ENCODE measurements at regions not wholly inside any gene's neighbourhood (a gene's known extent, or its start where the extent isn't known, plus 50 kb on each side); places are given as distances from the start of the nearest gene placed in this dataset.

DNA sequence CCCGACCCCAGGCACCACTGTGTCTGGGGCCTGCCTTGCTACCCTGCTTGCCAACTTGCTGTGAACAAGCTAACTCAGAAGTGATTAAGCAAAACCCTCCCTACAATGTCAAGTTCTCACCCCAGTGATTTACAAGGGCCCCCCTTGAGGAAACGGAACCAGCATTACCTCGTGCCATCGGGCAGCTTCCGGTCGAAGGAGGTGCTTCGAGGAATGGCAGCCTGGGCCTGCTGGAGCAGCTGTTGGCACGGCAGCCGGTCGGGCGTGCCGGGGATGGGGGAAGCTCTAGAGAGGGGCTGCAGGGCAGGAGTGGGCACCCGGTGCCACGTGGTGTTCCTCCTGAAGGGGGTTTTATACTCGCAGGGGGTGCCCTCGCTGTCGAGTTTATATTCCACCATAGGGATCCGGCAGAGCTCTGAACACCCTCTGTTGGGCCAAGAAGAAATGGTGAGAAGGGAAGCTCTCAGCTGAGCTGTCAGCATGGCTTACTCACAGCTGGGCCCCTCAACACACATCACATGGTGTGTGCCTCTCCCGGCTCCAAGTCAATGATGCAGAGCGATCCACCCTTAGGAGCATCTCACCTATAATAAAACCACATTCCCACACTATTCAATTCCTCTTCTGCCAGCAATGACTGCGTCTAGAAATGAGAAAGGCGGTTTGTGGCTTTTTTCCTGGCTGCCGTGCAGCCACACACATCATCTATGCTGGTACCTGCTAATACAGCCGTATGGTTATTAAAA lies 184.4 kb downstream of the SIPA1L2 start:
- no peak for DNase-seq (ENCODE audit: low read depth, low spot score)

DNA sequence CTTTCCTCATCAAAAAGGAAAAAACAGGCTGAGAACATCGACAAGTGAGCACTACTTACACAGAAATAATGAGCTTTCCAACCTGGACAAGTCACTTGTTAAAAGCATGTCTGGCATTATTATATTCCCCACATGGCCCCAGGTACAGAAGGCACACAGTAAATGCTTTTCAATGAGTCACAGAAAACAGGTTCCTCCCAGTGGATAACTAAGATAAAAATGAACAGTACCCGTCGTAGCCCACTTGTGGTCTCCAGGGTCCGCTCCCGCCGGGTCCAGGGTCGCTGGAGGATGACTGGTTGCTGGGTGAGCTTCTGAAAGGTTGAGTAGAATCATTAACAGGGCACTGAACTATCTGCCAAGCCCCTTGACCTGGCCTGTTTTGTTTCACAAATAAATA lies 186.6 kb downstream of the SIPA1L2 start:
- no peak for DNase-seq (ENCODE audit: low read depth, low spot score)

DNA sequence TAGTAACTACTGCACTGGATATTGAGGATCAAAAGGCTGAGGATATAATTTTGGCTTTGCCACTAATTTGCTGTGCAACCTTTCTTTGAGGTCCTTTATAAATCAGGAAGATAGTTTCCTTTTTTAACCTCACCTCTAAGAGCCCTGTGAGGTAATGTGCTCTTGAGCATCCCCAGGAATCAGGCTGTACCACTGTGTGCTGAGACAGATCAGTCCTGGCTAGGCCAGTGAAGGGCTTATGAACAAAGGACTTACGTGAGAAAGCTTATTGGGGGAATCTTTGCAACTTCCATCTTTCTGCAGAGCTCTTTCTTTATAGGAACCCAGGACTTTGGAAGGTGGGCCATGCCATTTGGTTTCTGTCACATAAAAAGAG lies 188.9 kb downstream of the SIPA1L2 start:
- no peak for DNase-seq (ENCODE audit: low read depth, low spot score)

DNA sequence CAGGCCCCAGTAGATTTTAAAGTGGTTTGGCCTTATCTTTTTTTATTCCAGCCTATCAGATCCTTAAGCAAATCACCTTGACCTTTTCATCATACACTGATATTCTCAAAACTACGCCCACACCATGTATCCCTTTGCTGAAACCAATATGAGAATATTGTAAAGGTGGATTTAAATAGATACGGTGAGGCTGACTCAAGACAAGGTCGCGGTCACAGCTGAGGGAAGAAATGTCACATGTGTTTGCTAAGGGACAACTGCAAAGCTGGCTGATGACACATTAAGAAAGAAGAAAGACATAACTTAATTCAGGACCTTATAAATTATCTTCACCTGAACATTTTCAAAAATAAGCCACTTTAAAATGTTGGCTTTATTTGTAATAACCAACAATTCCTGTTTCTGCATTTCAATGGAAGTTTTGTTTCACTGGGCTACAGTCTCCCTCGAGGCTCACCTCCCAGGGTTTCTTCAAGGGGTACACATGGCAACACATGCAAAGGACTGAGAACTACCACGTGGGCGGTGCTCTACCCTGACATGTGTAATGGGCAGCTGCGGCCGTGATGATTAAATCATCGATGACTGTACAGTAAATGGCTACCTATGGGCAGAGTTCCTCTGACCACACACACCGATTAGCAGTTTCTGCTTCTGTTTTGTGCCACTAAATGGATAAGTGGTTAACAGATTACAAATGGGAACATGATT lies 189.5 kb downstream of the SIPA1L2 start:
- no peak for DNase-seq (ENCODE audit: low read depth, low spot score)

DNA sequence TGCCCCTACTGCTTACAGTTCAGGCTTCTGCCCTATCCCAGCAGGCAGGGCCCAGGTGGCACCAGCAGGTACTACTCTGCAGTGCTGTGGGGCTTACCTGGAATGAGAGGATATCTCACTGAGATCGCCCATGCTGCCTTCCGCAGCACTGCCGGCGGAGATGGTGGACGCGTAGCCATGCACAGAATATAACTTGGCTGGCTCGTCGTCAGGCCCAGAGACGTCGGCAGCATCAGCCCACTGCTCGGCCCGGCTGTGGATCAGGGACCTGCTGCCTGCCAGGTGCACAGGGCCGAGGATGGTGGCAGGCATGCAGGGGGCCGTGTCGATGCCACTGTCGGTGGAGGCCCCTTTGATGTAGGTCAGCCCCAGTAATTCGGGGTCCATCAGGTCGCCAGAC lies 190.9 kb downstream of the SIPA1L2 start:
- DNase-seq (ENCODE audit: low read depth, low spot score): no peak

DNA sequence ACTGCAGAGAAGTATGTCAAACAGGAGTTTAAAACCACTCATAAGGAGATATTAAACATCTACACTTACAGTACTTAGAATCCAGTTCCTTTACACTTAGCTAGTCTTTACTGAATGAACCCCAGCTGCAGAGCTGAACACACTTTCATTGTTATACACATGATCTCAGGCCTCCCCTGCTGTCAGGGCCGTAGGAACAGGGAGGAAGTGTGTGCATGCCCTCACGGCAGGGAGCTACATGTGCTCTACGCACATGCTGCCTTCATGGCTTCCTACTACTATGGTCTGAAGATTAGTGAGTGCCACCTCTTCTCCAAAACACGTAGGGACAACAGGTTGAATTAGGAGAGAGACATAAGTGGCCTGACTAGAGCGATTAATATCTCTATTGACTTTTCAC lies 191.5 kb downstream of the SIPA1L2 start:
- no peak for DNase-seq (ENCODE audit: low read depth, low spot score)

DNA sequence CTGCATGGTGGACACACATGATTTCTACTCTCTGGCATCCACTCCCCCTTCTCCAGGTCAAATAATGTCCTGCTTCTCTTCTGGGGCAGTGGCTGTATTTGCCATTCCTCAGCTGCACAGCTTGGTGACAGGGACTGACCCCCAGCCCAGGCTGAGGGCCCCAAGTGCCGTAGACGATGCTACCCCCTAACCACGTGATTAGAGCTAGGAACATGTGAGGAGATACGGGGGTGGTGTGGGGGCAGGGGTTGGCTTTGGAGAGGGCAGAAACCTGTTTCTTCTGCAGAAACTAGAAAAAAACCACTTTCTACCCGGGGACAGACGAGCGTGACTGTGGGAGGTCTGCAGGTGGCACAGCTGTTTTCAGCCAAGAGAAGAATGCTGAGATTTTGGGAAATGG lies 192.4 kb downstream of the SIPA1L2 start:
- no peak for DNase-seq (ENCODE audit: low read depth, low spot score)

DNA sequence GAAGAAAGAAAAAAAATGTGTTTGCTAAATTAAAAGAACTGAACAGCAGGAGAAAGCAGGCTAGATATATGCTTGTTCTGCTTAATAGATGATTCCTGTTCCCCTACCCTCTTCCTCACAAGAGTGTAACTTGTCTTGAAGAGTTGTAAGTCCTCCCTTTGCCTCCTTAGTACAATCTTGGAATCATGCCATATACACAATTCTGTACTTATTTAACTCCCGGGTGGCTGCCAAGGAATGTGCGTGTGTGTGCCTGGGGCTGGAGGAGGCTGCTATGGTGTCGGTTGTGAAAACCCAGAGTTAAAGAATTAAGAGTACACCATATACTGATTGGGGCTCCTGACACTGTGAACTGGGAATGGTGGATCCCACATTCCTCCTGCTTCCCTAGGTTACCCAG lies 194.2 kb downstream of the SIPA1L2 start:
- DNase-seq (ENCODE audit: low read depth, low spot score): no peak

DNA sequence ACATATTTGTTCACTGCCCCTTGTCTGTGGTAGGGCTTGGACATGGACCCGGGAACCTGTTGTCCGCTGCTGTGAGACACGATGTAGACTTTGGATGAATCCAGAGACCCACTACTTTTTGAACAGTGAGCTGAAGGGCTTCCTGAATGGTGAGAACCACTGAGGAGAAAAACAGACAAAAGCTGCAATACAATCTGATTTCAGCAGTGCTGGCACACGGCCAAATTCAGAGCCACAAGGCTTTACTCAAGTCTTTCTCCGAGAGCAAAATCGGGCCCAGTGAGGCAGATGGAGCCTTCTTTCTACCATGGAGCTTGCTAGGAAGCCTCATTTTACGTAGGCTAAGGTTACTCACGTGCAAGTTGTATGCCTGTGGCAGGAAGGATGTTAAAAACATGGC lies 197.6 kb downstream of the SIPA1L2 start:
- DNase-seq (ENCODE audit: low read depth, low spot score): no peak

DNA sequence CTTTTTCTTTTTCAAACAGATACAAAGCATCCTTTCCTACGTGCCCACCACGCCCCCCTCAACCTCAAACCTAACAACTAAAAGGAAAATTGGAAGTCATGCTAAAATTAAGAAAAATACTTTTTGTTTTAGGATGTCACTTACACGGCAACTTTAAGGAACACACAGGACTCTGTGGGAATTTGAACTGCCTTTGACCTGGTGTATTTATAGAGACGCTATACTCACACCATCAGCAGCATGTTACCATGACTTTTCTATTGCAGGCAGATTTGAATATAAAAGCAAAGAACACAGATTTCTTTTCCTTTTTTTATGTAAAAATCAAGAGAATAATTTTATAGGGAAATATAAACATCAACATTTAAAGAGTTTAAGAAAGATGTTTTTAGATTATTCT lies 198.2 kb downstream of the SIPA1L2 start:
- DNase-seq (ENCODE audit: low read depth, low spot score): no peak

DNA sequence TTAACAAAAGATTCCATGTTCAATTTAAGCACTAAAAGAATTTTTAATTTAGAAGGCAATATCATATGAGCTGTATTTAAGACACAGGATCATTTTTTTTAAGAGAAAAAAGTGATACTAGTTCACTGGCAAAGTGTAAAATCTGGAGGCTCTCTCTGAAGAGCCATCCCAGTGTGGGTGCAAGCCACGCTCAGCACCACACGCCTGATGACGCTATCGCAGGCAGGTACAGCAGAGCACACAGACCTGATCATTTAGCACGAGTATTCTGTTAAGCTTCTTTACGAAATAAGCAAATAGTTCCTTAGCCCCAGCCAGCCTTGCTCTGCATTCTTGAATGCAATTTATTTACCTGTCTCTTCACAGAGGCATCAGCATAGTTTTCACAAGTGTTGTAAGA lies 198.6 kb downstream of the SIPA1L2 start:
- DNase-seq (ENCODE audit: low read depth, low spot score): no peak

DNA sequence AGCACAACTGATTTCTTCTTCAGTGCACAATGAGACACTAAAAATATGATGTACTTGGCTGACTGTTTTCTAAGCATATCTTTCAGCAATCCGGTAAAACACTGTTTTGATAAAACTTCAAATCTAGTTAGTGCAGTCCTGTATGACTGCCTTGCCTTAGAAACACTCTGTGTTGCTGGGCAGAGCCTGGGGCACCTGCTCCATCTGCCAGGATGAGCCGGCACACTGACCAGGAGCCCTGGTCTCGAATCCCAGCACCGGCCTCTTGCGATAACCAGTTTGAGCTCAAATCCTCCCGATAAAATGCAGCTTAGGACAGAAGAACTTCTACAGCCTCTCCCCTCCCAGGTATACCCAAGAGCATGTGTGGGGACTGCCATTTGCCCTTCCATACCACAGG lies 199.5 kb downstream of the SIPA1L2 start:
- DNase-seq (ENCODE audit: low read depth, low spot score): no peak

DNA sequence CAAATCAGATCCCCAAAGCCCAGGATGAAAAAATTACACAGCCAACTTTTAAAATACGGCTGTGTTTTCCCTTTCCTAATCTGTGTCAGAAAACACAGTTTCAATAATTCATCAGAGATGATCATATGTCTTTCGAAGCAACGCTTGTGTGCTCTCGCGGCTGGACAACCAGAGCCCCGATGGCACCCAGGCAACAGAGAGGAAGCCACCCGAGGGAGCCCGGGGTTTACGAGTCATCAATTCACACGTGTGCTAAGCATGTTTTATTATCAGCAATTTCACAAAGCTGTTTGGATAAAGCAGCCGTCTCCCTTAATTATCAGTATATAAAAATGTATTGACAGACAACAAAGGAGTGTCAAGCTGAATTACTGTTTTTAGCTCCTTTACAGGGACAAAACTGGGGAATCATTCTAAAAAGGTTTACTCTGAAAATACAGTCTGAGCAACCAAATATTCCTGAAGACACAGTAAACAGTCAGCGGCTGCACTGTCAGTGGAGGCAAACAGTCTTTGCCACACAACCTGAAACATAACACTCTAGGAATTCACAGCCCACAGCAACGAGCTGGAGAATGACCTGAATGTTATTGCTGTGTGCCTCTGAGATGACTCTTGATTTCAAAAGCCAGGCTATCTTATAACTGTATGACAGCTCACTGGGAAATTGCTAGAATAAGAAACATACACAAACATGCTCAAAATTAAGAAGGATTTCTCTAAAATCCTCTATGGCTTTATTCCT lies 201.0 kb downstream of the SIPA1L2 start:
- no peak for DNase-seq (ENCODE audit: low read depth, low spot score)

DNA sequence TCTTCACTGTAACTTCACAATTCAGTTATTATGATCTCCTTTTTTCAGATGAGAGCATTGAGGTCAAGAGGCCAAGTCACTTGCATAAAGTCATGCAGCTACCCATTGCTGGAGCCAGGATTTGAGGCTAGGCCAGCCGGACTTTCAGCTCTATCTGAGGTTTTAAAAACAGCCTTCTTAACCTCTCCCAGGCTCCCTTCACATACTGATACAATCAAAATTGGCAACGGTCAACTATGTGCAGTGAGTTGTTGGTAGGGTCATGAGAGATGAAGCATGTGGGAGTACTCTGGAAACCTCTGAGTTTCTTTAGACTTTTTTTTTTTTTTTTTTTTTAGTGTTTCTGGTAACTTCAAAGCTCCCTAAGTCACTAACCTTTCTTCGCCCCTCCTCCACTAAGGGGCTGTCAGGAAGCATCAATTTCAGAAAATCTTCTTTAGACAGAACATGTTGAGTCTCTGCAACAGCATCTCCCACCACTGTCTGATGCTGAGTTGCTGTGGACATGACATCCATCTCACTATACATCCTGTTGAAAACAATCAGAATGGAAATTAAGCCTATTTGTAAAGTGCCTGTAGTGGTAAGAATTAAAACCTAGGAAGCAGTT lies 201.8 kb downstream of the SIPA1L2 start:
- DNase-seq (ENCODE audit: low read depth, low spot score): no peak

DNA sequence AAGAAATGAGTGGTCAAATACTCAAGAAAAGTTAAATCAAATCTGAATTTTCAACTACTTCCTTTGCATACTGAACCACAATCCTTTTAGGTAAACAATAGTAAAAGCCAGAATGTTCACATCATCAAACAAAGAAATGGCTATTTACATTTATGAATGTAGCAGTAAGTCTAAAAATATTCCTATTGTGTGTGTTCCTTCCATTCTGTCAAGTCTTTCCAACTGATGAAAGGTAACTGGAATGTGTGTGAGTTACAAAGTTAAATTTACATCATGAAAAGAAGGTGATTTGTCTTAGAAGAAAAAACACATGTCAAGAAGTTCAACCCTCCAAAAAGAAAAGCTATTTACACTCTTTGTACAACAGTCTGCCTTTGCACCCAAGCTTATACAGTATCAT lies 203.1 kb downstream of the SIPA1L2 start:
- no peak for DNase-seq (ENCODE audit: low read depth, low spot score)

DNA sequence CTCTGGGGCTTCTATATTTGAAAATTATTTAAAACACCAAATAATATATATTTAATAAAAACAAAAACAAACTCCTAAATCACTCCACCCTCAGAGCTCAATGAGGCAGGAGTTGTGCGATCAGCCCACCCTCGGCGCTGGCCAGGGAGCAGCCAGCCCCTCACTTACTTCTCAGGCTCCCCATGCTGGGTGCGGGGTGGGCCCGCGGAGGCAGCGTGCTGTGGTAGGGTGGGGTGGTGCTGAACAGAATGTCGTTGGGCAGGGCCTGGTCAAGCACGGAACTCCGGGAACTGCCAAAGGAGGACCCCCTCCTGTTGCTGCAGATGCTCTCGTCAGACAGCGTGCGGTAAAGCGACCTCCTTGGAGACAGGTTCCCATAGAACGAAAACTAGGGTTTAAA lies 204.5 kb downstream of the SIPA1L2 start:
- DNase-seq (ENCODE audit: low read depth, low spot score): no peak

DNA sequence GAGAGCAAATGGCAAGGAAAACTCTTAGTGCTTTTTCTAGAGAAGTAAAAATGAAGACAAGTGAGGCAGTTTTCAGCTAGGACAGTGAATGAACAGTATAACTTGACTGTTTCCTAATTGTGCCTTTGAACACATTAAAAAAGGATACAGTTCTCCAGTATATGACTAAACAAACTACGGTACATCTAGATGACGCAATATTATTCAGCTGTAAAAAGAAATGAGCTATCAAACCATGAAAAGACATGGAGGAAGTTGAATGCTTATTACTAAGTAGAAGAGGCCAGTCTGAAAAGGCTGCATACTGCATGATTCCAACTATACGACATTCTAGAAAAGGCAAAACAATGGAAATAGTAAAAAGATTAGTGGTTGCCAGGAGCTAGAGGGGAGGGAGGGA lies 206.3 kb downstream of the SIPA1L2 start:
- no peak for DNase-seq (ENCODE audit: low read depth, low spot score)

DNA sequence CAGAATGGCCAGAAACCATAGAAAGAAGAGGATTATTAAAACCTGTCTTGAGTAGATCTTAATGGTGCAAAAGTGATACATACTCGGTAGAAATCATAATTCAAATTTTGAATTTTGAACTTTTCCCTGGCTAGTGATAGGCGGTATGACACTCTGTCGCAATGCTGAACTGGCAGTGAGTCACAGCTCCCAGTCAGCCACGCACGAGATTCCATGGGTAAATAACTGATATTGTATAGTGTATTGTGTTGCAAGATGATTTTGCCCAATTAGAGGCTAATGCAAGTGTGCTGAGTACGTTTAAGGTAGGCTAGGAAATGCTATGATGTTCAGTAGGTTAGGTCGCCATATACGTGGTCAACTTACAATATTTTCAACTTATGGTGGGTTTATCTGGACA lies 207.0 kb downstream of the SIPA1L2 start:
- no peak for DNase-seq (ENCODE audit: low read depth, low spot score)

DNA sequence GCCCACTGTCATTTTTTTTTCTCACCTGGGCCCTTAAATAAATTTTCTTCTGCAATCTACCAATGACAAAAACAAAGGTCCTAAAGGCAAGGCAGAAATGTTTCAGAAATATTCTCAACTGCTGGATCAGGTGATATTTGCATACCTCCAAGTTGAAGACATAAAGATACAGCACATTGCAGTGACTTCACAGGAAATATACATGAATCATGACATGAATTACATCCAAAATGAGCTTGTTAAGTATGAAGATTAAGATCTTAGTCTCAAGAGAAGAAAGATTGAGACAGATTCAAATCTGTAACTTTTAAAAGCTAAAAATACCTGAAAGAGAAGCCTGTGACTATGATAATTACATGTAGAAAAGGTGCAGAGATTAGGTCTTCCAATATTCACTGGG lies 207.8 kb downstream of the SIPA1L2 start:
- no peak for DNase-seq (ENCODE audit: low read depth, low spot score)

DNA sequence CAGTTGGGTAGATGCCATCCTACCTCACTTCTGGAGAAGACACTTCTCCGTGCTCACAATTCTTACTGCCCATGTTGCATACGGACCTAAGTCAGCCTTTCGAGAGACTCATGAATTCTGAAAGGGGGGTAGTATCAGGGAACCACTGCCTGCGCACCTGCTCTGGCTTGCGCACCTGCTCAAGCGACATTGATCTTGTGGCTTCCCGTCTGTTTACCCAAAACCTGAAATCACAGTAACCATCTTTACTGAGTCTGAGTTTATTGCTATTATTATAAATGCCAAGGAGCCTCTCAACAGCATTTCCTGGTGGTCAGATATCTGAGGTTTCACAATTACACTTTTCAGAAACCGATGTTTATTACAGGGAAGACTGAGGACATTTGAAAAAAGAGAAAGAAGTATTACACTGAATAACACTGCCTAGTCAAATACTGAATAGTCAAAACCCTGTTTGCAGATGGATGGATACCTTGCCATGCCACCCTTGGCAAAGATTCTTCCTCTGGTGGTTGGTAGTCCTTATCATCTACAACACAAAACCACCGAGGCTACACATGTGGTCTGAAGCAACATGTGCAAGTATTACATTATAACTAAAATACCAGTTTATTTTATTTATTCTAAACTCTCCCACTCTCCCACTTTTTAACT lies 208.7 kb downstream of the SIPA1L2 start:
- DNase-seq (ENCODE audit: low read depth, low spot score): no peak

DNA sequence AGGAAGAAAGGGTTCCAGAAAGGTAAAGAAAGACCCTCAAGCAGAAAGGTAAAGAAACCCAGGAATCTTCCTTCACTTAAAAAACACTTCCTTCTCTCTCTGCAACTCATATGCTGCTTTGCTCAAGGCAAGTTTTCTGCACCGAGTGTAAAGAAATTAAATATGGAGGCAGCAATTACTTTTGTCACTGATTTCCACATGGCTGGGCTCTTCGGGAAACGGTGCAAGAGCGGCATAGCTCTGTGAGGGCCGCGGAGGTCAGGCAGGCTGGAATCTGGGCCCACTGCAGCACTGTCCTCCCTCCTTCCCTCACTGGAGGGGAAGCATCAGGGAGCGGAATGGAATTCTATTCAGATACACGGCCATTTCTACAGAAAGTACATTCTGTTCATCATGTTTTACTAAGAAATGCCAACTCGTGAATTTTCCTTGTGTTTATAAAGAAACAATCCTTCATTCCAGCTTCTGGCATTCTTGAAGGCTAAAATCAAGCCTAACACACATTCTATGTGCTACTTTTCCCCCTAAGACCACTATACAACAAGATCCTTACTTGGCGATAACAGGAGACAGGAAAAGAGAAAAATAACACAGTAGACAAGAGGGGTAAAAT lies 212.2 kb downstream of the SIPA1L2 start:
- DNase-seq (ENCODE audit: low read depth, low spot score): no peak

All from ELF-1 (cell line).